ENCODE measurements at regions not wholly inside any gene's neighbourhood (a gene's known extent, or its start where the extent isn't known, plus 50 kb on each side); places are given as distances from the start of the nearest gene placed in this dataset.
A peak's percentile ranks its signal among the peaks of the same experiment; 100 is the strongest.

- no peak for DNase-seq (ENCODE audit: low read depth)
Measured at GRCh38 chr7:52897288-52897687, 138.1 kb upstream of the POM121L12 start.

DNA sequence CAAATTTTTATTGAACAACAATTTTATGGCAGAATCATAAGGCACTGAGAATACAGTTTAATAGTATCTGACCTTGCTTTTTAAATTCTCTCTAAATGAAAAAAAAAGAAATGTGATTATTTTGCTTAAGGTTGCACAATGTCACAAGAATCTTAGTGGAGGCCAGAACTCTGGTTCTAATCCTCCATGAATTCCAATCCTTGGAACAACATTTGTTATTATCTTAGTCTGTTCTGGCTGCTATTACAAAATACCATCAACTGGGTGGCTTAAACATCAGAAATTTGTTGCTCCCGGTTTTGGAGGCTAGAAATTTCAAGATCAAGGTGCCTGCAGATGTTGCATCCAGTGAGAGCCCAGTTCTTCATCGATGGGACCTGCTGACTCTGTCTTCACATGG lies 158.2 kb upstream of the POM121L12 start:
- no peak for DNase-seq (ENCODE audit: low read depth)

DNA sequence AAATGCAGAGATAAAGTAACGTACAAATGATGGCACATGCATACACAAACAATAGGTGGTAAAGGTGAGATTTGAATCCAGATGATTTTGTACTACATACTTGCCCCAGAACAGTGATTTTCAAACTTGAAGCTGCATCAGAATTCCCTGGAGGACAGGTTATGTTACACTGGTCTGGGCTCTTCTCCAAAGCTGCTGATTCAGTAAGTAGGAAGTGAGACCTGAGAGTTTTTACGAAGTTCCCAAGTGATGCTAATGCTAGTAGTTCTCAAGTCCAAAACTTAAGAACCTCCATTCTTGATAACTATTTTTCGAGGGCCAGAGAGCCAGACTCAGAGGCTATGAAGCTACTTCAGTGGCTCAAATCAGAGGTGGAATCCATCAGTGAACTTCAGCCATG lies 159.0 kb upstream of the POM121L12 start:
- no peak for DNase-seq (ENCODE audit: low read depth)

DNA sequence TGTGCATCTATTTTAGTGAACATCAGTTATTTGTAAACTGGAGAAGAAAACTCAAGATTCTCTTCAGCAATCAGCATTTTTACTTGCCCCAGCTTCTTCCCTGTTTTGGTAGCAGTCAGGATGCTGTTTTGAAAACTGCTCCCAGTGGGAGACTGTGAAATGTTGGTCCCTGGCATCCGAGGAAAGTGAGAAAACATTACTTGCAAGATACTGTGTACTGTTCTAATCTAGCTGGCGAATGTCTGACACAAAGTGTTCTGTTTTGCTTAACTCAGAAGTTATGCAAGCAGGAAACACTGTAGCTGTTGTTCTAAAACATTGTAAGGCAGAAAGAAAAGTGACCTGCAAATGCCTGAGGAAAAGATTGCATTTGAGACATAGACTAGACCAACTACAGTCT lies 171.8 kb upstream of the POM121L12 start:
- DNase-seq (ENCODE audit: low read depth) = no peak

GRCh38 chr7:52862321-52862720 lies 173.1 kb upstream of the POM121L12 start:
- no peak for DNase-seq (ENCODE audit: low read depth)

DNA sequence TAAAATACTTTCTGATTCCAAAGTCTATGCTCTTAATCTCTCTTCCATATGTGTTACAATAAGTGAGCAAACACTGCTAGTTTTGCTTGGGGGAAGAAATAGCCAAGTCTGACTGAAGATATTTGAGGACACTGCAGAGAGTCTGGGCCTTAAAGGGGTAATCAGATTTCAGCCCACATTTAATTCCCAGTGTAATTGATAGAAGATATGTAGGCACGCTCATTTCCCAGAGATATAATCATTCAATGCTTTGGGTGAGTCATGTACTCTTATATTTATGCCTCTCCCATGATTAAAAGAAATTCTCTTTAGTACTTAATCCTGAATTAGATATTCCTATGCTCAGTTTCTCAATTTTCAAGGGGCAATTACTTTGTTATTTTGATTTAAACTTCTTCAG lies 178.1 kb upstream of the POM121L12 start:
- no peak for DNase-seq (ENCODE audit: low read depth)

GRCh38 chr7:52854681-52855080 lies 180.8 kb upstream of the POM121L12 start:
- no peak for DNase-seq (ENCODE audit: low read depth)

DNA sequence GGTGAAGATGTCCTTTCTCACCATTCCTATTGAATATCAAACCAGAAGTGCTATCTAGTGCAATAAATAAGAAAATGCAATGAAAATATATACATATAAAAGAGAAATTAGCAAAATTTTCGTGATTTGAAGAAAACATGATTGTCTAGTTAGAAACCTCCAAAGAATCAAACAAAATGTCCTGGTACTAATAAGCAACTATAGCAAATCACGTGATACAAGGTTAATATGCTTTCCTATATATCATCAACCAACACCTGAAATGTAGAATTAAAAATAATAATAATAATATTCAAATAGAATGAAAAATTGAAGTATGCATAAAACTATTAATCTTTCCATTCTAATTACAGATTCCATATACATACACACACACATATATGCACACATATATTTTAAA lies 183.9 kb upstream of the POM121L12 start:
- DNase-seq (ENCODE audit: low read depth) = no peak

- DNase-seq (ENCODE audit: low read depth) = no peak
Measured at GRCh38 chr7:52843436-52843835, 192.0 kb upstream of the POM121L12 start.

GRCh38 chr7:52842202-52842900 lies 193.1 kb upstream of the POM121L12 start:
- DNase-seq (ENCODE audit: low read depth) = no peak

DNA sequence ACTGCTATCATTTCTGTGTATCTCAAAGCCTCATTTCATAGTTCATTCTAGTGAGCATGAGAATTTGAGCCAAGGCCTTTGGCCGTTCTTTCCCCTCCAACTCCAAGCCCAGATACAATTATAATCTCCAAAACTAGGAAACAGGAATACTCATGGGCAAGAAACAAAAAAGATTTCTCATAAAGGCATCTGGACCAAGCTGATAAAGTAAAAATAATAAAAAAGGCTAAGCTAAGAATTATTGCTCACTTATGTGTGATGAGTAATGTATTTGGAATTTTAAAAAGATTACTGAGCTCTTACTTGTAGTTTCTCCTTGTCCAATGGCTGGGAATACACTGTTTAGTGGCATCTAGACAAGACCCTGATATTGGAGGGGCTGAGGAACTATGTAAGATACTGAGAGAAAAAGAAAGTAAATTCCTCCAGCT lies 196.4 kb upstream of the POM121L12 start:
- peak; percentile 71 for DNase-seq (ENCODE audit: low read depth)

- DNase-seq (ENCODE audit: low read depth) = no peak
Measured at GRCh38 chr7:52831321-52831720, 204.1 kb upstream of the POM121L12 start.

DNA sequence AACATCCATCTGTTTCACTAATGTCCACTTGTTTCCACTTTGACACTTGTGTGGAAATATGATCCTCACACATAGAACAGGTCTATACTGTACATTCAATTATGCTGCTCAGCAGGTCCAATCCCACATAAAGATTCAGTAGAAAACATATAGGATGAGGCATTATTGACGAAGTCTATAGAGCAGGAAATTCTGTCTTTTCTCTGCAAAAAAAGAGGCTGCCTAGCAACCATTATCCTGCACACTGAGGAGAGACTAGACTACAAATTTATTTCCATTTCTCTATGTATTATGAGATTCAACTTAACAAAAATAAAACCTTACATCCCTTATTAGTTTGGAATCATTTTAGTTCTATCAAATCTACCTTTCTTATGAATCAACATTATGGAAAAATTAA lies 204.6 kb upstream of the POM121L12 start:
- DNase-seq (ENCODE audit: low read depth) = no peak

GRCh38 chr7:52826515-52827265 lies 208.7 kb upstream of the POM121L12 start:
- no peak for DNase-seq (ENCODE audit: low read depth)

- DNase-seq (ENCODE audit: low read depth) = no peak
Measured at GRCh38 chr7:52825611-52826010, 209.8 kb upstream of the POM121L12 start.

DNA sequence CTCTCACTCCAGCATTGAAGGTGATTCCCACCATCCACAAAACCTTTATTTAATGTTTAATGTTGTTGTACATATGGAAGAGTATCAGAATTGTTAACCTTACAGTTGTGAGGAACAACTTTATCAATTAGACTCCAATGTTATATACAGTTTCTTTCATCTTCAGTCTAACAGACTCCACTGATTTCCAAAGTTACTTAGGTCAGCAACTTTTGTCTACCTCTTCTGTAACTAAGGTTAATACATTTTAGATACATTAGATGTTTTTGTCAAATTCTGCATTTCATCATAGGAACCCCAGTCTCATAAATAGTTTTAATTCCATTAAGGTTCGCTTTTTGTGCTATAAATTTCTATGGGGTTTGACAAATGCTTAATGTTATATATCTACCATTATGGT lies 223.9 kb upstream of the POM121L12 start:
- no peak for DNase-seq (ENCODE audit: low read depth)

DNA sequence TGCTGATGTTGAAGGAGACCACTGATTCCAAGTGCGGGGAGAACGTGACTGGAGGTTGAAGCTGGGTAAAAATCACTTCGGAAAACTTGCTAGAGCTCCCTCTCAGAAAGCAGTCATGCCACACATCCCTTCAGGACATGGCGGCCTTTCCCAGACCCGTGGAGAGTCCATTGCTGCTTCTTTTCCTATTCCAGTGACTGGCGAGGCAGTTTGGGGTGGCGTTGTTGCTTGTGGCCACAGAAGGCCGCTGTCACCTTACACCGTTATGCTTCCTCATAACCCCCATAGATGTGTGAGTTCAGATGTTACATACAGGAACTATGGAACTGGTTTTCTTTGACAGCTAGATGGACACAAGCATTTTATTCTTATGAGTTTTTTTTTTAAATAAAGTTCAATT lies 235.6 kb upstream of the POM121L12 start:
- no peak for DNase-seq (ENCODE audit: low read depth)

GRCh38 chr7:52797801-52798200 lies 237.6 kb upstream of the POM121L12 start:
- DNase-seq (ENCODE audit: low read depth) = no peak

DNA sequence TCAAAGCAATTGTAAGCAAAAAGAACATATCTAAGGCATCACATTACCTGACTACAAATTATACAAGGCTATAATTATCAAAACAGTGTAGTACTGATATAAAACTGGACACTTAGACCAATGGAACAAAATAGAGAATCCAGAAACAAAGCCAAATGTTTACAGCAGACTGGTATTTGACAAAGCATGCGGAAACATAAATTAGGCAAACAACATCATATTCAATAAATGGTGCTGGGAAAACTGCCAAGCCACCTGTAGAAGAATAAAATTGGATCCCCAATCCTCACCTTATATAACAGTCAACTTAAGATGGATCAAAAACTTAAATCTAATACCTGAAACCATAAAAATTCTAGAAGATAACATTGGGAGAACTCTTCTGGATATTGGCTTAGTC lies 240.8 kb upstream of the POM121L12 start:
- DNase-seq (ENCODE audit: low read depth) = no peak

DNA sequence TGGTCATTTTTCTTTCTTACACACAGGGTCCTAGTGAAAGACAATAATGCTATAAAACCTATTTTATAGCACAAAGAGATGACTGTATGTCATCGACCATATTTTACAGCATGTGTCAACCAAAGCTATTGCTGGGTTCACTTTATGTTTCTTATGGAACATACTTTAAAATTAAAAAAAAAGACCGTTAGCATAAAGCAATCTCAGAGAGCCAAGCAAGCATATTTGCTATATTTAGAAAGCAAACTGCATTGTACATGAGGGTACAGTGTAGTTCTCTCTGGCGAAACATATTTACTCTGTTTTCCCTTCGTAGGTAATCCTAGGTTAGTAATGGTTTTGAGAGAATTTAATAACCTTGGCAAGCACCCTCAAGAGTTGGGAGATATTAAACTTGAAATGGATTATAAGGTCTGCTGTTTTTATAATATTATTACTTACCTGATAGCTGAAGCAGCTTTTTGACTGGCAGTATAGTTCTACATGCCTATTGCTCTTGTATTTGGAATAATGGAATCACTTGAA lies 244.2 kb upstream of the POM121L12 start:
- DNase-seq (ENCODE audit: low read depth) = no peak

GRCh38 chr7:52786174-52786573 lies 249.3 kb upstream of the POM121L12 start:
- no peak for DNase-seq (ENCODE audit: low read depth)

DNA sequence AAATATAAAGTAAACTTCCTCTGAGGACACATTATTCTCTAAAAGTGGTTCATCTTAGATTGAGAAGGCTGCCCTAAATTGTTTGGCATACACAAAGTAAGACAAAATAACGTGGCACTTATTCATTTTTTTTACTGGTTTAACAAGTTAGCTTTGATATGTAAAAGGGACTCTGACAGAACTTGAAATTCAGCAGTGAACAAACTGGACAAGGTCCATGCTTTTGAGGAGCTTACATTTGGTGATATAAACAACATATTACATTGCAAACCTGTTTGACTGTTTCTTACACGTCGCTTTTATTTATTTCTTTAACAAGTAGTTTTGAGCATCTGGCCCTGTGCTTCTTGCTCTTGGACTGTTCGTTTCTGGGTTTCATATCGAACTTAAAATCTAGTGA lies 253.1 kb upstream of the POM121L12 start:
- DNase-seq (ENCODE audit: low read depth) = no peak

DNA sequence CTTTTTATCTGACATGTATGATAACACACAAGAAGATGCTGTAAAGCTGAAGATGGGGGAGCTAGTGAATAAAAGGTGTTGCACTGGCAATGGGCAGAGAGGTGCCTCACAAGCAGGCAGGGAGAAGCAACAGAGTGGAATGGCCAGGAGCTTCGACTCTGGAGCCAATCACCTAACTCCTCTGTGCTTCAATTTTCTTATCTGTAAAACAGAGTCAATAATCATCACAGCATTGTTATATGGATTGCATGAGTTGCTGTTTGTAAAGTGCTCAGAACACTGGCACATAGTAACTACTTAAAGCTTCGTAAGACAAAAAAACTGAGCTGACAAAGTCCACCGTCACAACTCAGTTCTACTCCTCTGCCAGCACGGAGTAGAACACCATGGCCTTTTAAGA lies 254.2 kb upstream of the POM121L12 start:
- DNase-seq (ENCODE audit: low read depth) = no peak

DNA sequence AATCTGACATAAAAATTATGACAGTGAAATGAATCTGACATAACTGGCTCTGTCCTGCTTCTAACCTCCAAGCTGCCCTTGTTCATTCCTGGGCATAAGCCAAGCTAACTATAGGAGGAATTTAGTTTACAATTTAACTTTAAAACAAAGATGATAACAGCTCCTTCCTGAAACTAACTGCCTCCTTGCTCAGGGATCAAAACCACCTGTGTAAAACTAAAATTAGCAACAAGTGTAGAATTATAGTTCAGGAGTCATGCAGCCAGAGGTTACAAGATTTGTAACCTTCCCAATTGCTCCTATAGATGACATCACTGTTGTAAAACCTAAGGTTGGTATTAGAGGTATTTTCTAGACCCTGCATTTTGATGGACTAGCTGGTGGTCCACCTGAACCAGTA lies 256.4 kb upstream of the POM121L12 start:
- DNase-seq (ENCODE audit: low read depth) = no peak

All from non-pigmented ciliary epithelial cell (primary cell).